HG03521 (cell line): ENCODE measurements at regions not wholly inside any gene's neighbourhood (a gene's known extent, or its start where the extent isn't known, plus 50 kb on each side); places are given as distances from the start of the nearest gene placed in this dataset.
"Not testable (repeated sequence)": the region's sequence is repeated elsewhere in the genome, so short reads cannot be mapped to it uniquely, and the experiment has no call there.

Experiments used
- ATAC-seq: cut with Tn5 transposase; IDR thresholded peaks from one replicate; pipeline ENCODE4 v1.9.1; 2021; ENCODE audit warnings: mild to moderate bottlenecking, moderate library complexity; ENCODE audit not compliant: unreplicated experiment

GRCh38 chr15:21262851-21263425 lies 177.4 kb downstream of the POTEB3 start:
- ATAC-seq: no peak

- ATAC-seq: no peak
Measured at GRCh38 chr15:21261965-21262850, 178.1 kb downstream of the POTEB3 start.

- no peak for ATAC-seq
Measured at GRCh38 chr15:21261396-21261964, 178.8 kb downstream of the POTEB3 start.

- no peak for ATAC-seq
Measured at GRCh38 chr15:21260966-21261395, 179.3 kb downstream of the POTEB3 start.

- not testable (repeated sequence) for ATAC-seq
Measured at GRCh38 chr15:21258635-21259034, 181.7 kb downstream of the POTEB3 start.

- ATAC-seq: not testable (repeated sequence)
Measured at GRCh38 chr15:21249508-21250019, 190.7 kb downstream of the POTEB3 start.
